ENCODE measurements at regions not wholly inside any gene's neighbourhood (a gene's known extent, or its start where the extent isn't known, plus 50 kb on each side); places are given as distances from the start of the nearest gene placed in this dataset.

DNA sequence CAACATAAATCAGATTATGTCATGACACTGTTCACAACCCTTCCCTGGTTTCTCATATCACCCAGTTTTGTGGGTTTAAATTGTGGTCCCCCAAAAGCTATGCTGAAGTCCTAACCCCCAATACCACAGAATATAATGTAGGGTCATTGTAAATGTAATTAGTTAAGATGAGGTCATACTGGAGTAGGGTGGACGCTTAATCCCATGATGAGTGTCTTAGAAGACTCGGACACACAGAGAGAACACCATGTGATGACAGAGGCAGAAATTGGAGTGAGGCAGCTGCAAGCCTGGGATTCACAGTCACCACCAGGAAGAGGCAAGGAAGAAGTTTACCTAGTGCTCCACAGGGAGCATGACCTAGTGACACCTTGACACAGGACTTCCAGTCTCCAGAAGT is 197.8 kb downstream of the SALL1 start (continued):
- TF ChIP-seq PHF8 (conservative IDR thresholded peaks at IDR 0.05; ENCODE audit: low read depth, low read length) (no peak), RAD21 (IDR thresholded peaks at IDR 0.05 in 1 of 2, conservative IDR thresholded peaks at IDR 0.05 in 1 of 2; ENCODE audit: low read depth in 2 of 2, low read length in 2 of 2) (no peak), GABPA (IDR thresholded peaks at IDR 0.05; ENCODE audit: borderline replicate concordance, insufficient read depth, low read length) (no peak), MAX (IDR thresholded peaks at IDR 0.05) (no peak)
- TF ChIP-seq, protein P1, sequence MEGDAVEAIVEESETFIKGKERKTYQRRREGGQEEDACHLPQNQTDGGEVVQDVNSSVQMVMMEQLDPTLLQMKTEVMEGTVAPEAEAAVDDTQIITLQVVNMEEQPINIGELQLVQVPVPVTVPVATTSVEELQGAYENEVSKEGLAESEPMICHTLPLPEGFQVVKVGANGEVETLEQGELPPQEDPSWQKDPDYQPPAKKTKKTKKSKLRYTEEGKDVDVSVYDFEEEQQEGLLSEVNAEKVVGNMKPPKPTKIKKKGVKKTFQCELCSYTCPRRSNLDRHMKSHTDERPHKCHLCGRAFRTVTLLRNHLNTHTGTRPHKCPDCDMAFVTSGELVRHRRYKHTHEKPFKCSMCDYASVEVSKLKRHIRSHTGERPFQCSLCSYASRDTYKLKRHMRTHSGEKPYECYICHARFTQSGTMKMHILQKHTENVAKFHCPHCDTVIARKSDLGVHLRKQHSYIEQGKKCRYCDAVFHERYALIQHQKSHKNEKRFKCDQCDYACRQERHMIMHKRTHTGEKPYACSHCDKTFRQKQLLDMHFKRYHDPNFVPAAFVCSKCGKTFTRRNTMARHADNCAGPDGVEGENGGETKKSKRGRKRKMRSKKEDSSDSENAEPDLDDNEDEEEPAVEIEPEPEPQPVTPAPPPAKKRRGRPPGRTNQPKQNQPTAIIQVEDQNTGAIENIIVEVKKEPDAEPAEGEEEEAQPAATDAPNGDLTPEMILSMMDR (IDR thresholded peaks at IDR 0.05; ENCODE audit: control extremely low read depth in 1 of 3, insufficient read depth in 1 of 3, low read depth in 1 of 3, low read length in 3 of 3): no peak
